GM21576 (cell line): ENCODE measurements at regions not wholly inside any gene's neighbourhood (a gene's known extent, or its start where the extent isn't known, plus 50 kb on each side); places are given as distances from the start of the nearest gene placed in this dataset.

ENCODE experiments used
- ATAC-seq: cut with Tn5 transposase; IDR thresholded peaks from one replicate; pipeline ENCODE4 v1.9.1; 2021; ENCODE audit warnings: mild to moderate bottlenecking, moderate library complexity; ENCODE audit not compliant: unreplicated experiment

DNA sequence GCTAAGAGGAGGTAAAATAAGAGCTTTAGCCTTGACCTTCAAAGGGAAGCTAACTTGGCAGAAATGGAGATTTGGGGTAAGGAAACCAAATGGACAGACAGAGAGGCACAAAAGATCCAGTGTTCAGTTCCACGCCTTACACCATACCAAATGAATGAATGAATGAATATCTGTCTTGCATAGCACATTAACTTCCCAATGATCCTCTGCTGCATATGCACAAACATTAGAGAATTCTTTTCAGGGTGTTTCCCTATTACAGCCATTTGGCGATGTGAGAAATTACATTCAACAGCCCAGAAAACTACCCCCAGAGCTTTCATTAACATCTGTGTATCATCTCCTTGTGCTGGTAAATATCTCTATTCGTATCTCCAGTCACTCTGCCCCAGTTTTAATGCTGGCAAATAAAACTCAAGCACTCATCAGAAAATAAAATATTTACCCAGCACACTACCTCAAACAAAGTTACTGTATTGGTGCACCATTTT lies 1056.2 kb downstream of the SORCS3 start:
- ATAC-seq, result no peak

DNA sequence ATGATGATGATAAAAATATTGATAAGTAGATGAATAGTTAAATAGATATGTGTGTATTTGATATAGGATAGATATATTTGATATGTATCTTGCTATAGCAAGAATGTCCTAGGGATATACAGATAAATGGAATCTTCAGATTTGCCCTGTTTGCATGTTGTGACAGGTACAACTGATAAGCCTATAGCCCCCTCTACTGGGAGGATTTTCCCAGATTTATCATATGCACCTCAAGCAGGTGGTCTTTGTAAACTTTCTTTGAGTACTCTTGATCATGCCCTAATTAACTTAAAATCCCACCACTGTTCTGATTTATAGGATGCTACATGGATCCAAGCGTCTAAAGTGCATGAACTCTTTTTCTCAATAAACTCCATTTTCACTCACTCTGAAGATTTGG lies 1050.7 kb downstream of the SORCS3 start:
- no peak for ATAC-seq

DNA sequence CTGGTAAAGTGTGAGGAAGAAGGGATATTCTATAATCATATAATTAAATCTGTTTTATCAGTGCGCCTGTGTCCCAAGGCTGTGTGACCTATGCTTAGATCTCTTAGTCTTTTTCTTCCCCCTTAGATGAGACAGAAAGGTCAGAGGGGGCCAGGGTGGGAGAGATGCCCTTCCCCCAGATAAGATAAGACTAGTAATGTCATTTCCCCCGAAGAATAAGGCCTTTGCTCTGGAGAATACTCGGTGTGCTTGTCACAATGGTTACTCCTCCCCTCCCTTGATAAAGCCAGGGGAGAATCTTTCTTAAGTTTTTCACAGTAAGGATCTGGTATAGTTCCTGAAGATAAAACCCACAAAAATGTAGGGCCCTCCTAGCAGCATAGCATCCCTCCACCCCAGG lies 1041.8 kb downstream of the SORCS3 start:
- ATAC-seq, result no peak

DNA sequence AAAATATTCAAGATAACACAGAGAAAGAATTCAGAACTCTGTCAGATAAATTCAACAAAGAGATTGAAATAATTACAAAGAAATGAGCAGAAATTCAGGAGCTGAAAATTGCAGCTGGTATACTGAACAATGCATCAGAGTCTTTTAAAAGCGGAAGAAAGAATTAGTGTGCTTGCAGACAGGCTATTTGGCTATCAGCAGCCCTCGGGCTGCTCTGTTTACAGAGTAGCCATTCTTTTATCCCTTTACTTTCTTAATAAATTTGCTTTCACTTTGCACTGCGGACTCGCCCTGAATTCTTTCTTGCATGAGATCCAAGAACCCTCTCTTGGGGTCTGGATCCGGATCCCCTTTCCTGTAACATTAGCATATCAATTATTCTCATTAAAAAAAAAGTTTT lies 1040.0 kb downstream of the SORCS3 start:
- no peak for ATAC-seq

DNA sequence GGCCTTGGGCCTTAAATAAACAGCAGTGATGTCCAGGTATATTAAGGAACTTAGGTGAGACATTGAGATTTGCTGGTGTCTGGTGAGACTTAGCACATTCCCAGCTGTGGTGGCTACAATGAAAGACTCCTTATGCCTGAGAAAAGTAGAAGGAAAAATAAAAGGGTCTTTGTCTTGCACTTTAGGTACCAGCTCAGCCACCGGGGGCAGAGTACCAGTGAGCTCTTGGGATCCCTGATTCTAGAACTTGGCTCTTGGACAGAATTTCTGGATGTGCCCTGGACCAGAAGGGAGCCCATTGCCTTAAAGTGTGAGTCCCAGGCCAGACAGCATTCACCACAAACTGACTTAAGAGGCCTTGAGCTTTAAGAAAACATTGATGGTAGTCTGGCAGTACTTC lies 1038.7 kb downstream of the SORCS3 start:
- no peak for ATAC-seq

DNA sequence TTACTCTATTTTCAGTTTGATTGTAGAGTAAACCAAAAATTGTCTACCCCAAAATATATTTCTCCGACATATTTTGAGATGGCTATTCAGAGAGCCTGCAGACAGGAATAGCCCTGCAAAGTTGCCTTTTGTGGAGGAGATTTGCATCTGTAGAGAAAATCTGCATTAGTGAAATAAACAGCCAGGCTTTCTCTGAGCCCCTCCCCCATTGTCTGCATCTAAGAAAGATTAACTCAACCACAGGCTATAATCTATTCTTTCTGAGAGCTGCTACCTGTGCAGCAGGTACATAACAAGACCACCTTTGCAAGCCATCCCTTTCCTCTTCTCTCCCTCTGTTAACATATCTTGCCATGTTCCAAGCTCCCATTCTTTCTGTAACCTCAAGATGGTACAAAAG lies 1034.2 kb downstream of the SORCS3 start:
- no peak for ATAC-seq

DNA sequence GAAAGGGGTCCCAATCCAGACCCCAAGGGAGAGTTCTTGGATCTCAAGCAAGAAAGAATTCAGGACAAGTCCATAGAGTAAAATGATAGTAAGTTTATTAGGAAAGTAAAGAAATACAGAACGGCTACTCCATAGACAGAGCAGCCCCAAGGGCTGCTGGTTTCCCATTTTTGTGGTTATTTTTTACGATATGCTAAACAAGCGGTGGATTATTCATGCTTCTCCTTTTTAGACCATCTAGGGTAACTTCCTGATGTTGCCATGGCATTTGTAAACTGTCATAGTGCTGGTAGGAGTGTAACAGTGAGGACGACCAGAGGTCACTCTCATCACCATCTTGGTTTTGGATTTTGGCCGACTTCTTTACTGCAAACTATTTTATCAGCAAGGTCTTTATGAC lies 1033.4 kb downstream of the SORCS3 start:
- no peak for ATAC-seq

DNA sequence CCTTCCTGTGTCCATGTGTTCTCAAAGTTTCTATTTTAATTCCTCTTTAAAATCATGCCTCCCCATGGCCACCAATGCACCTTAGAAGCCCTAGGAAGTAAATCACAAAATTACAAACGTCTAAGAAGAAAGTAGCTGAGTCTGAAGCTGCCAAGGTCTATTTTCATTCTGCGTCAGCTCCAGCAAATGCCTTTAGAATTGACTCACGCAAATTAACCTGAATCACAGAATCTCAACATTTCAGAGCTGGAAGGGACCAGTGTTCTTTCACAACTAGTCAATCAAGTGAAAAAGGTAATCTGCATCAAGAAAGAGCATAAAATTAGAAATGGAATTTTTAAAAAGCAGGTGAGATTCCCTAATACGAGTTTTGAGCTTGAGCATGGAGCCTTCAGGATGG lies 1017.6 kb downstream of the SORCS3 start:
- ATAC-seq, result no peak

DNA sequence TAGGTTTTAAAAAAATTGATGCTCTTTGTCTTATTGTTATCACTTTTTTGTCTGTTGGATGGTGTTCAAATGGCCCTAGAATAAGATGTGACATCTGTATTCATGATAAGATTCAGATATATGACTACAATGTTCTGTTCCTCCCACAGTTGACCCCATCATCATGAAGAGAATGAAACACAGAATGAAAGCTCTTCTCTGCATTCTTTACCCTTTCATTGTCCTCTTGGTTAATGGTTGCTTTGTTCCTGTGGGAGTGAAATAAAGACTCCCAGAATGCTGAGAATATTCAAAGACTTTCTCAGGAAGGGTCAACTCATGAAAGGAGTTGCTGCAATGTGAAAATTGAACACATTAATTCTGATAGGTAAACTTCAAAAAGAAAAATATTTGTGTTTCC lies 1015.8 kb downstream of the SORCS3 start:
- ATAC-seq, result no peak

DNA sequence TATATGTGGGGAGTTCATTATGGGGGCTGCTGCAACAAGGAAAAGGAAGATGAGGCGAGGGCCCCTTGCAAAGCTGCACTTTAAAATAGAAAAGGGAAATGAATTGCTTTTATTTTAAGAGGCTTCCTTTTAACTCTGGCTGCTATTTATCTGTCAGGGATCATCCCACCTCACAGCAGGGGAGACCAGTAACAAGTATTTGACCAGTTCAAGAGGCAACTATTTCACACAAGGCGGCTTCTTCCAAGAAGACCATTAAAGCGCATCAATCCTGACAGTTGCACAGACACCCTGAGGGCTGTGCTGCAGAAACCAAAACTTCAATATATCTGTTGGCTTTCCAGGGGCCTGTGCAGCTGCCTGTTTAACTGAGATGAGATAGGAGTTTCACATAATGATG lies 1009.2 kb downstream of the SORCS3 start:
- ATAC-seq, result no peak

DNA sequence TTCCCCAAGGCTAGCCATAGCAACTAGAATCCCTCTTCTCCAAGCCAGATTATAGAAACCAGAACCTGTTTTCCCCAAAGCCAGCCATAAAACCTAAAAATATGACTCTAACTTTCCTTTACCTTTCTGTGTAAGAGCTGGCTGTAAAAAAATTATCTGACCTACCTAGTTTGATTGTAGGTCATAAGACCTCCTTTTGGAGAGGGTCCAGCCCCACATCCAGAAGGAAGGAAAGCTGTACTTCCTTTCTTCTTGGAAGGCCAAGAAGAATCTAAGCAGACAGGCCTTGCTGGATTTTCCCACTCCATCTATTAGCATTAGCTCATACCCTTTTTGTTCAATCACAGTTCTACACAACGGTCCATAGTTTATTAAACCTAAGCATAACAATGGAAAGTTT lies 1006.3 kb downstream of the SORCS3 start:
- no peak for ATAC-seq

DNA sequence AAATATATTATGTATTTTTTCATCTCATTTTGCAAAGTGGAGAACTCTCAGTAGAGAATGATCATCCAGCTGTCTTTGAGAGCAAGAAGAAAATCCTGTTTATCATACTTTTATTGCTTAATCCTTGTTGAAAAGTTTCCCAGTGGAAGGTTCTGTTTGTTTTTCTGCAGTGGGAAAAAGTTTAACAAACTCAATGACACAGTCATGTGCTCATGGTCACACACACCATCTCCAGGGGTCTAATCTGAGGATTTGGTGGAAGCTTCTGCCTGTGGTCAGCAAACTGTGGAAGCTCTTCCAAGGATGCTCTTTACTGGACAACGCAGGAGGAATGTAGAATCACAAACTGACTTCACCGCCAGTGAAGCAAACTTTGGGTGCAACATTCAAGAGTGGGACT lies 1003.9 kb downstream of the SORCS3 start:
- no peak for ATAC-seq

DNA sequence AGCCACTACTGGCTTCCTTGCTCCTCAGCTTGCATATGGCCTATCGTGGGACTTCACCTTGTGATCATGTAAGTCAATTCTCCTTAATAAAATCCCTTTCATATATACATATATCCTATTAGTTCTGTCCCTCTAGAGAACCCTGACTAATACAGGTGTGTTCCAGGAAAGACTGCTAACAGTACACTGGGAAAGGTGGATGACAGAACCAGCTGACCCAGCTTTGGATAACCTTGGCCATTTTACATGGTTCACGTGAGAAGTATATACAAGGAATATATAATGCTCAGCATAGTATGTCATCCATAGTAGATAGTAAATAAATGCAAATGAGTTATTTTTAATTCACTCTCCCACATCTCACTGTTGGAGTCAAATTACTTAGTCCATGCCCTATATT lies 1003.5 kb downstream of the SORCS3 start:
- no peak for ATAC-seq

DNA sequence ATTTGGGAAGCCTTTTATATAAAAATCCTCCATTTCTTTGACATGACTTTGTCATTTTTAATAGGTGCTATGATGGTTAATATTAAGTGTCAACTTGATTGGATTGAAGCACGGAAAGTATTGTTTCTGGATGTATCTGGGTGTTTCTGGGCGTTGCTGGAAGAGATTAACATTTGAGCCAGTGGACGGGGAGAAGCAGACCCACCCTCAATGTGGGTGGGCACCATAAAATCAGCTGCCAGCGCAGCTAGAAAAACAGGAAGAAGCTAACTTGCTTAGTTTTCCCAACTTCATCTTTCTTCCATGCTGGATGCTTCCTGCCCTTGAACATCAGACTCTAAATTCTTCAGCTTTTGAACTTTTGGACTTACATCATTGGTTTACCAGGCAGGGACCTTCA lies 1003.0 kb downstream of the SORCS3 start:
- ATAC-seq, result no peak

DNA sequence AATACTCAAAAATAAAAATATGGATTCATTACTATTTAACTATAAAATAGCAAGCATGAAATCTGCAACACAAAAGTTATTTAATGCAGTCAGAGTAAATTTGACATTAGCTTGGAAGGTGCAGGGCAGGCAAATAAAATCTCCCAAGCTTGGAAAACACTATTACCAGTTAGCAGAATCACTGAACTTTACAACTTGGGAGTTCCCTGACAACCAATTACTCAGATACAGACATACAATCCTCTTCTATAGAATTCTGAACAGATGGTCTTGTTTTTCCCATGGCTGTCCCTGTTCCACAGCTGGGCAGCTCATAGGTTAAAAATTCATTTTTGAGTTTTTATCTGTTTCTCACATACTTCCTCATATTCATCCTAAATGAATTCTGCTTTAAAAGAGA lies 1002.6 kb downstream of the SORCS3 start:
- ATAC-seq, result no peak

DNA sequence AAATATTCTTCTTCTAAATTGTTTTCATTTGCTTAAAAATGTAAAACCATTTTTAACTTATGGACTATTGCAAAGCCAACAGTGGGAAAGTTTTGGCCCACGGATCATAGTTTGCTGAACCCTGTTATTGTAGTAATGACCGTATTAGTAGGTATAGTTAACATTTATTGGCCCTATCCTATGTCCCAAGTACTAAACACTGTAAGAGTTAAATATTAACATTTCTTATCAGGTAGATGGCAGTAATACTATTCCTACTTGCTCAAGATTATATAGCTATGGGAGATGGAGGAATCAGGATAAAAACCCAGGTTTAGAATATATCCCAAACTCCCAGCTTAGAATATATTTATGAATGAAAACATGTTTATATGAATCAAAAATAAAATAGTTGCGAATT lies 993.2 kb downstream of the SORCS3 start:
- no peak for ATAC-seq

DNA sequence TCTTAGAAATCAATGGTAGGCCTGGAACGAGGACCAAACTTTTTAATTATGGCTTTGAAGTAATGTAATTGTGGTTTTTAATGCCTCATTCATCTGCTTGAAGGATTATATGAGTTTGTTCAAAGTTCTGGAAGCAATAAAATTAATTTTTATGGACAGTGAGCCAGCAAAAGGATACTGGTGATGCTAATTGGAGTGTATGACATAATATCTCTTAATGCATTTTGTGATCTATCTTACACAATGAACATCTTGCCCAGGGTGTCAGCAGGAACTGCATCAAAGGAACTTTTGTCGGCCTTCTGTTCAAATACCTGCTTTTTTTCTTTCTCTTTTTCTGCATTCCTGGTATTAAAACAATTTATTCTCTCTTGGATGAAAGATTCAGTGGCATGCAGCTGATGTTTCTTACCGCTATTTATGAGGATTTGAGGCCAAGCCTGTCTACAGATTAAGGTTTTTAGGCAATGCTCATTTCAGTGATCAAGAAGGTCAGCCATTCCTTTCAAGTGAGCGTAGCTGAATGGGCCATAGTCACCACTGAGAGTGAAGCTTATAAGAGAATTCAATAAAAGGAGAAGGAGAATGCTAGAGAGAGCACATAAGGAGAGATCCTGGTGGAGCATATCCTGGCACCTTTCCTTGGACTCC lies 974.8 kb downstream of the SORCS3 start:
- ATAC-seq, result no peak

DNA sequence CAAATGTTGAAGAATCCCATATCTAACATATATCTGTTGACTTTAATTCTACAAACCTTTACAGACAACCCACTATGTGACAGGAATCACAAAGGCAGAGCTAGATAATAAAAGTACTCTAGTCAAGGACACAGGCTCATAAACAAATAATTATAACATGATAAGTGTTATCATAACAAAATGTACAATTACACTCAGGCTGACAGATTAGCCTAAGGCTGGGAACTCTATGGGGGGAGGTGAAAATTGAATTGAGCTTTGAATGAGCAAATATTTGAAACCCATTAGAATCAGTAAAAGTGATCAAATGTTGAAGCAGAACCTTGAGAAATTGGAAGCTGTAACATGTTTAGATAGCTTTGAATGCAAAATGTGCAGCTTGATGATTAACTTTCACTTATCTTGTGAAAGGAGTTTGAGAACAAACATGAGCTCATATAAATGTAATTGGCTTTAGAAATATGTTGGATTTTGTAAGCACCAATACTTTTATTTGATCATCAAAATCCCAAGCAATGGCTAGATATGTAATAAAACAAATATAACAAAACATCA lies 970.2 kb downstream of the SORCS3 start:
- ATAC-seq, result no peak

DNA sequence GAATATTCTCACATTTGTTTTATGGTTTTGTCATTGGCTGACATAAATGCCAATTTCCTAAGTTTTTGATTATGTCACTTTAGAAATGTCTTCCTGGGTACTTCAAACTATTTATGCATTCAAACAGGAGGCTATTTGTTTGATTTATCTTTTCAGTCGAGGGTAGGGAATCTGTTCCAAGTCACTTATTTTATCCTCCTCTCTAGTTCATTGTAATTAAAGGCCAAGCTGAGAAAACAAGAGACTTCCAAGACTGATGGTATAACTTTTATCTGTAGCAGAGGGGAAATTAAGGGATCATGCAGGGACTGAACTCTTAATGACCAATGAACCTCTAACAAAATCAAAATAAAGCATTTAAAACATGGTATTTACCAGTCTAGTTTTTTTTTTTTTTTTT lies 968.4 kb downstream of the SORCS3 start:
- ATAC-seq, result no peak

DNA sequence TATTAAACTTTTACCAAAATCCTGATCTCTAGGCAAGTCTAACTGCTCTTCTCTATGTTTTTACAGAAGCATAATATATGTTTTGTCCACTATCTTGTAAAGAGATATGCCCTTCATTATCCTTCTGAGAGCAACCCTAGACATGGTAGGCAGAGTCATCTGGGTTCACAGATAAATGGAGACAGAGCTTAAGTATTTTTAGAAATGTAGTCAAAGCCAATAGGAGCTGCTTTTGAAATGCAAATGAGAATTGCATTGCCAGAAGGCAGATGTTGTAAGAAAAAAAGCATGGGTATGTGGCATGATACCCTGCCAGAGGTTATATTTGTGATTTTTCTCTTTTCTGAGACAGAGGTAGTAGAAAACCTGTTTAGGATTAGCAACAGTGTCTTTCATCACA lies 964.8 kb downstream of the SORCS3 start:
- ATAC-seq, result no peak

DNA sequence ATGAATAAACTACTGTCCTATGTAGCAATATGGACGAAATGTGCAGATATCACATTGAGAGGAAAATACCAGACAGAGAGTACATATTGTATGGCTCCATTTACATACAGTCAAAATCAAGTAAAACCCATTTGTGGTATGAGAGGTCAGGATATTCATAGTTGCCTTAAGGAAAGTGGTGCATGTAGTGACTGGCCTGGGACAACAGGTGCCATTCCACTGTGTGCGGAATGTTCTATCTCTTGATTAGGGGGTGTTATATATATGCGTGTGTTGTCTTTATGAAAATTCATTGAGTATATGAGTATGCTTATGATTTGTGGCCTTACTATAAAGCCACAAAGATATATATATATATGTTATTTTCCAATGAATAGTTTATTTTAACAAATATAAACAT lies 964.0 kb downstream of the SORCS3 start:
- no peak for ATAC-seq

DNA sequence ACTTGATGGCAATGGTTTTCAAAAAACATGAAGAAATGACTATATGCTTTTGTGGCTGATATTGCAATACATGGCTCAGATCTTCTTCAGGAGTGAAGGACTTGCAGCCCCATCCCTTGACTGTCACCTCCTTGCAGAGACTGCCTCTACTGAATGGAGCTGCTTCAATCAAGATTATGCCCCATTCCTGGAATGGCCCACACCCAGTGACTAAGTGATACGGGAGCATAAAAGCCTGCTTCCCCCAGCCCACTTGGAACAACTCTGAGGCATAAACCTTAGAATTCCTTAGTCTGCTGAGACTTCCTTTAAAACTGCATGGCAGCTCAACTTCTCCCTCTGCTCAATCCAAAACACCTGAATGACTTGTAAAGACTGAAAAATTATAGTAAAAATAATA lies 957.1 kb downstream of the SORCS3 start:
- no peak for ATAC-seq

DNA sequence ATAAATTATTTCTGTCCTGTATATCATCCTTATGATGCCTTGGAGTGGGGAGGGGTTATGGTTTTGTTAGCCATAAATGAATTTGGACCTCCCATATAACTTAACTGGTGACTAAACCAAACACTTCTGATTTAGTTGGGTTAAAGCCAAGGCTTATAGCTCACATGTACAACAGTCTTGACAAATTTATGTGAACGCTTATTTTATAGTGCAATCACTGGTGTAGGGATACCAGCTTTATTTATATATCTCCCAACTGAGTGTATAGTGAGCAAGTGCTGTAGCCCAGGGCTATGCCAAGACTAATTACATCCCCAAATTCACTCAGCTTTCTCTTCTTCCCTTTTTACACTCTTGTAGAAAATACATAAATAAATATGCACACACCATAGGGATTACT lies 956.2 kb downstream of the SORCS3 start:
- no peak for ATAC-seq
